ENCODE measurements at regions not wholly inside any gene's neighbourhood (a gene's known extent, or its start where the extent isn't known, plus 50 kb on each side); places are given as distances from the start of the nearest gene placed in this dataset.

- Histone ChIP-seq H3K79me2 (ENCODE audit: control insufficient read depth, insufficient read depth, low read length) (no peaks in the 10 kb centered on the region), H3K4me2 (ENCODE audit: control insufficient read depth, extremely low read depth, insufficient read depth, low read depth, low read length) (no peak overlapping the region), H2AFZ (ENCODE audit: control insufficient read depth, low read length) (no peak overlapping the region), H3K27ac (ENCODE audit: control insufficient read depth, insufficient read depth, low read length) (no peak overlapping the region), H3K27me3 (ENCODE audit: control insufficient read depth, extremely low read depth, insufficient read depth, low read length) (no peaks in the 10 kb centered on the region), H3K36me3 (ENCODE audit: control insufficient read depth in 2 of 2, extremely low read depth in 1 of 2, insufficient read depth in 2 of 2, low read length in 2 of 2) (no peaks in the 10 kb centered on the region), H3K9me3 (ENCODE audit: control insufficient read depth, low read depth, low read length) (no peaks in the 10 kb centered on the region), H3K4me3 (ENCODE audit: control insufficient read depth in 2 of 3, extremely low read depth in 1 of 3, insufficient read depth in 2 of 3, low read depth in 1 of 3, low read length in 3 of 3) (no peak overlapping the region), H4K20me1 (ENCODE audit: control insufficient read depth, extremely low read depth, insufficient read depth, low read length) (no peaks in the 10 kb centered on the region), H3K9me1 (ENCODE audit: control insufficient read depth, extremely low read depth, insufficient read depth, low read length) (no peaks in the 10 kb centered on the region), H3K9ac (ENCODE audit: control insufficient read depth, extremely low read depth, insufficient read depth, low read length) (no peak overlapping the region), H3K4me1 (ENCODE audit: control insufficient read depth, extremely low read depth, insufficient read depth, low read length) (no peaks in the 10 kb centered on the region)
- no peak for FAIRE-seq
- no peak for DNase-seq (ENCODE audit: low read depth, low spot score)
- no peak for TF ChIP-seq EZH2 (IDR thresholded peaks at IDR 0.05; ENCODE audit: low read length)
- no peak for TF ChIP-seq CTCF (optimal IDR thresholded peaks at IDR 0.05 in 1 of 3, IDR thresholded peaks at IDR 0.05 in 1 of 3, conservative IDR thresholded peaks at IDR 0.05 in 1 of 3; ENCODE audit: extremely low read depth in 1 of 3, insufficient read depth in 2 of 3, low read length in 3 of 3)
- dilution Hi-C loops (cut with MboI; ENCODE audit: extremely low pct_ligation_motif_present, low sequenced_read_pairs): no loop called here
These were observed 331.5 kb upstream of the MAP3K7 start for GRCh38 chr6:90918361-90918760.

GRCh38 chr6:90917376-90917775 lies 330.5 kb upstream of the MAP3K7 start:
- FAIRE-seq (no peak), DNase-seq (ENCODE audit: low read depth, low spot score) (no peak)
- H3K9ac ChIP-seq (ENCODE audit: control insufficient read depth, extremely low read depth, insufficient read depth, low read length): no peak overlapping the region
- no peaks in the 10 kb centered on the region for H3K4me1 ChIP-seq (ENCODE audit: control insufficient read depth, extremely low read depth, insufficient read depth, low read length)
- no peaks in the 10 kb centered on the region for H3K27me3 ChIP-seq (ENCODE audit: control insufficient read depth, extremely low read depth, insufficient read depth, low read length)
- H3K9me3 ChIP-seq (ENCODE audit: control insufficient read depth, low read depth, low read length): no peaks in the 10 kb centered on the region
- no peak overlapping the region for H3K4me3 ChIP-seq (ENCODE audit: control insufficient read depth in 2 of 3, extremely low read depth in 1 of 3, insufficient read depth in 2 of 3, low read depth in 1 of 3, low read length in 3 of 3)
- no peak overlapping the region for H2AFZ ChIP-seq (ENCODE audit: control insufficient read depth, low read length)
- H4K20me1 ChIP-seq (ENCODE audit: control insufficient read depth, extremely low read depth, insufficient read depth, low read length): no peaks in the 10 kb centered on the region
- H3K79me2 ChIP-seq (ENCODE audit: control insufficient read depth, insufficient read depth, low read length): no peaks in the 10 kb centered on the region
- no peak overlapping the region for H3K27ac ChIP-seq (ENCODE audit: control insufficient read depth, insufficient read depth, low read length)
- TF ChIP-seq EZH2 (IDR thresholded peaks at IDR 0.05; ENCODE audit: low read length): no peak
- no peak for TF ChIP-seq CTCF (optimal IDR thresholded peaks at IDR 0.05 in 1 of 3, IDR thresholded peaks at IDR 0.05 in 1 of 3, conservative IDR thresholded peaks at IDR 0.05 in 1 of 3; ENCODE audit: extremely low read depth in 1 of 3, insufficient read depth in 2 of 3, low read length in 3 of 3)
- H3K9me1 ChIP-seq (ENCODE audit: control insufficient read depth, extremely low read depth, insufficient read depth, low read length): no peaks in the 10 kb centered on the region
- H3K4me2 ChIP-seq (ENCODE audit: control insufficient read depth, extremely low read depth, insufficient read depth, low read depth, low read length): no peak overlapping the region
- H3K36me3 ChIP-seq (ENCODE audit: control insufficient read depth in 2 of 2, extremely low read depth in 1 of 2, insufficient read depth in 2 of 2, low read length in 2 of 2): no peaks in the 10 kb centered on the region
- dilution Hi-C loops (cut with MboI; ENCODE audit: extremely low pct_ligation_motif_present, low sequenced_read_pairs): no loop called here

Measured in keratinocyte (primary cell).